ENCODE measurements at regions not wholly inside any gene's neighbourhood (a gene's known extent, or its start where the extent isn't known, plus 50 kb on each side); places are given as distances from the start of the nearest gene placed in this dataset.
"Not testable (repeated sequence)": the region's sequence is repeated elsewhere in the genome, so short reads cannot be mapped to it uniquely, and the experiment has no call there.

GRCh38 chr16:29176154-29176470 is 191.3 kb downstream of the LAT start:
- H3K9me3 ChIP-seq; H3K4me1 ChIP-seq; H3K27ac ChIP-seq; DNase-seq; H3K4me3 ChIP-seq; H3K36me3 ChIP-seq; intact Hi-C loops (cut with DNase I; ENCODE audit: low total_unique reads); H3K27me3 ChIP-seq: not testable (repeated sequence)

GRCh38 chr16:29175411-29176153 is 190.7 kb downstream of the LAT start:
- H3K27ac ChIP-seq; DNase-seq; H3K27me3 ChIP-seq; H3K4me1 ChIP-seq; H3K9me3 ChIP-seq; H3K4me3 ChIP-seq; H3K36me3 ChIP-seq; intact Hi-C loops (cut with DNase I; ENCODE audit: low total_unique reads): not testable (repeated sequence)

GRCh38 chr16:29173371-29174305 is 188.8 kb downstream of the LAT start:
- H3K27ac ChIP-seq; H3K27me3 ChIP-seq; H3K36me3 ChIP-seq; DNase-seq; H3K4me3 ChIP-seq; H3K9me3 ChIP-seq; H3K4me1 ChIP-seq; intact Hi-C loops (cut with DNase I; ENCODE audit: low total_unique reads): not testable (repeated sequence)

- DNase-seq; H3K27me3 ChIP-seq; intact Hi-C loops (cut with DNase I; ENCODE audit: low total_unique reads); H3K4me3 ChIP-seq; H3K36me3 ChIP-seq; H3K4me1 ChIP-seq; H3K9me3 ChIP-seq; H3K27ac ChIP-seq: not testable (repeated sequence)
Measured at GRCh38 chr16:29172098-29172724, 187.4 kb downstream of the LAT start.

GRCh38 chr16:29171296-29171695 is 186.4 kb downstream of the LAT start:
- H3K27ac ChIP-seq; DNase-seq; H3K36me3 ChIP-seq; H3K9me3 ChIP-seq; H3K4me1 ChIP-seq; intact Hi-C loops (cut with DNase I; ENCODE audit: low total_unique reads); H3K27me3 ChIP-seq; H3K4me3 ChIP-seq: not testable (repeated sequence)

- H3K27me3 ChIP-seq; intact Hi-C loops (cut with DNase I; ENCODE audit: low total_unique reads); H3K4me3 ChIP-seq; H3K4me1 ChIP-seq; DNase-seq; H3K36me3 ChIP-seq; H3K9me3 ChIP-seq: not testable (repeated sequence)
- peak overlapping the region in 1 of 2 donors; percentile 28 for H3K27ac ChIP-seq
Measured at GRCh38 chr16:29170393-29171119, 185.7 kb downstream of the LAT start.

GRCh38 chr16:29169295-29169994 is 184.6 kb downstream of the LAT start:
- peak overlapping the region in 1 of 2 donors; percentile 28 for H3K27ac ChIP-seq
- DNase-seq = not testable (repeated sequence)

GRCh38 chr16:29168515-29169259 is 183.8 kb downstream of the LAT start:
- DNase-seq; H3K4me1 ChIP-seq; H3K27ac ChIP-seq; H3K36me3 ChIP-seq; intact Hi-C loops (cut with DNase I; ENCODE audit: low total_unique reads); H3K4me3 ChIP-seq; H3K9me3 ChIP-seq; H3K27me3 ChIP-seq: not testable (repeated sequence)

More at GRCh38 chr16:29169295-29169994, 184.6 kb downstream of the LAT start:
- H3K36me3 ChIP-seq; H3K4me1 ChIP-seq; H3K27me3 ChIP-seq; intact Hi-C loops (cut with DNase I; ENCODE audit: low total_unique reads); H3K4me3 ChIP-seq; H3K9me3 ChIP-seq: not testable (repeated sequence)

- H3K36me3 ChIP-seq; DNase-seq; H3K9me3 ChIP-seq; H3K4me1 ChIP-seq; H3K27me3 ChIP-seq; H3K27ac ChIP-seq; intact Hi-C loops (cut with DNase I; ENCODE audit: low total_unique reads); H3K4me3 ChIP-seq: not testable (repeated sequence)
Measured at GRCh38 chr16:29164442-29165089, 179.7 kb downstream of the LAT start.

- peaks cover 0 to 11% of the 10 kb centered on the region in 2 donors for H3K4me1 ChIP-seq
- DNase-seq; H3K27me3 ChIP-seq; H3K36me3 ChIP-seq; intact Hi-C loops (cut with DNase I; ENCODE audit: low total_unique reads); H3K9me3 ChIP-seq; H3K4me3 ChIP-seq: not testable (repeated sequence)
- H3K27ac ChIP-seq = peak overlapping the region in 1 of 2 donors; percentile 49
Measured at GRCh38 chr16:29160171-29160570, 175.3 kb downstream of the LAT start.

- H3K27me3 ChIP-seq; DNase-seq; H3K4me3 ChIP-seq; intact Hi-C loops (cut with DNase I; ENCODE audit: low total_unique reads); H3K9me3 ChIP-seq; H3K36me3 ChIP-seq: not testable (repeated sequence)
- Histone ChIP-seq H3K27ac (peak overlapping the region in 1 of 2 donors; percentile 49), H3K4me1 (peaks cover 0 to 11% of the 10 kb centered on the region in 2 donors)
Measured at GRCh38 chr16:29159603-29160002, 174.8 kb downstream of the LAT start.

Data from uterus (tissue), 3 donors.